ENCODE measurements at regions not wholly inside any gene's neighbourhood (a gene's known extent, or its start where the extent isn't known, plus 50 kb on each side); places are given as distances from the start of the nearest gene placed in this dataset.

DNA sequence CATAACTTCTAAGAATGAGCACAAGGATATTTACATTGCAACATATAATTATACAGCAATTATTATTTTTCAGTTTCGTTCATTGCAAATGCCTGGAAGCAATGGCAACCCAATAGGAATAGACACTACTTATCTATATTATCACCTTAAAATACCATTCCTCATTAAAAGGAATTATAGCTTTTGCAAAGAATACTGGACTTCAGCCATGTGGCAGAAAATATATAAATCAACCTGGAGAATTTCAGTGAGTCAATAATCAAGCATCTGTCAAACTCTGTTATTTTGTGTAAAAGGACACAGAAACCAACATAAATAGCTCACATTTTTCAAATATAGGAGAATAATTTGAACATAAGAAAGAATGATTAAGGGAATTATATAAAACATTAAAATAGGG lies 96.1 kb upstream of the SEMA3C start:
- no peak for DNase-seq (ENCODE audit: low spot score)
- H3K4me3 ChIP-seq = no peak overlapping the region
- H3K27ac ChIP-seq = no peak overlapping the region
- TF ChIP-seq, protein P1, sequence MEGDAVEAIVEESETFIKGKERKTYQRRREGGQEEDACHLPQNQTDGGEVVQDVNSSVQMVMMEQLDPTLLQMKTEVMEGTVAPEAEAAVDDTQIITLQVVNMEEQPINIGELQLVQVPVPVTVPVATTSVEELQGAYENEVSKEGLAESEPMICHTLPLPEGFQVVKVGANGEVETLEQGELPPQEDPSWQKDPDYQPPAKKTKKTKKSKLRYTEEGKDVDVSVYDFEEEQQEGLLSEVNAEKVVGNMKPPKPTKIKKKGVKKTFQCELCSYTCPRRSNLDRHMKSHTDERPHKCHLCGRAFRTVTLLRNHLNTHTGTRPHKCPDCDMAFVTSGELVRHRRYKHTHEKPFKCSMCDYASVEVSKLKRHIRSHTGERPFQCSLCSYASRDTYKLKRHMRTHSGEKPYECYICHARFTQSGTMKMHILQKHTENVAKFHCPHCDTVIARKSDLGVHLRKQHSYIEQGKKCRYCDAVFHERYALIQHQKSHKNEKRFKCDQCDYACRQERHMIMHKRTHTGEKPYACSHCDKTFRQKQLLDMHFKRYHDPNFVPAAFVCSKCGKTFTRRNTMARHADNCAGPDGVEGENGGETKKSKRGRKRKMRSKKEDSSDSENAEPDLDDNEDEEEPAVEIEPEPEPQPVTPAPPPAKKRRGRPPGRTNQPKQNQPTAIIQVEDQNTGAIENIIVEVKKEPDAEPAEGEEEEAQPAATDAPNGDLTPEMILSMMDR (IDR thresholded peaks at IDR 0.05) = no peak

DNA sequence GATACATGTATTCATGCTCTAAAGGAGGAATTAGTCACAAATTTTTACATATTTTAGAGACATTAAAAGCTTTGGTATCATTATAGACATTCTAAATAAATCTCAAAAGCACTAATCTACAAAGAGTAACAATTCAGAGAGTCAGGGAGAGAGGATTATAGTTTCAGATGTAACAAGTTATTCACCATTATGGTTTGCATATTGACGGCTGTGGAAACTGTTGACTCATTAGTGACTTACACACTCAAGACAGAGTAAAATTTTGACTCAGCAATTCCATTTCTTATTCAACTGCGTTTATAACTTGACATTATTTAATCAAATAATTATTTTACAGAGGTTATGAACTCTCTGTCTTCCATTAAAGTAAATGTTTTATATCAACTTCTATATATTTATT lies 95.4 kb upstream of the SEMA3C start:
- no peak for DNase-seq (ENCODE audit: low spot score)

DNA sequence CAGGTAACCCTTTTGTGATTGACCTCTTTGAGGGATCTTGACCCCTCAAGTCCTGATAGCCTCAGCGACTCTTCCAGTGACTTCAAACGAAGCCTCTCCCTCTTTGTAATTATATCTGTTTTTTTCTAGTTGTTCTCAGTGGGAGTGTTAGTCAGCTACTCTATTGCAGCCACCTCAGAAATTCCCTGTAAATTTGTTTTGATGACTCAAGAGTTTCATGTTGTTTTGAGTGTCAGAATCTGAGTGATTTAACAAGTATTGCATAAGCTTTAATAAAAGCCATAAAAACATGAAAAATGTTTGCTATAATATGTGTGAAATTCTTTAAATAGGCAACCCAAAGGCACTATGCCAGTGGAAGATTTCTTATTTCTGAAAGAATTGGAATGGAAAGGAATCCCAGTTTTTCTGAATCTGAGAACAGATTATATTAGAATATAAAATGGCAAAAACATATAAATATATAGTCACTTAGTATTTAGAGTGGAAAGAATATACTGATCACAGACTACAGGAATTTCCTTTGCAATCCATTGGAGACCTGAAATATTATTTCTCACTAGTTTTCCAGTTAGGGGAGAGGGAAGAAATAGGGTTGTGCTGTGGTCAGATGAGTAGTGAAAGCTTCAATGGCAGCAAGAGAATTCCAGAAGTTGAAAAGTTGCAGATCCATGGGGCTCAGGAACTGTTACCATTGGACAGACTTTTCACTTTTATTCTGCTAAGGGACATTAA lies 94.4 kb upstream of the SEMA3C start:
- Histone ChIP-seq H3K27ac (no peak overlapping the region), H3K4me3 (no peak overlapping the region)
- TF ChIP-seq, protein P1 (IDR thresholded peaks at IDR 0.05) = no peak
- DNase-seq (ENCODE audit: low spot score) = no peak

More for the DNA sequence above, 95.4 kb upstream of the SEMA3C start:
- TF ChIP-seq, protein P1 (IDR thresholded peaks at IDR 0.05) = no peak
- Histone ChIP-seq H3K4me3 (no peak overlapping the region), H3K27ac (no peak overlapping the region)

DNA sequence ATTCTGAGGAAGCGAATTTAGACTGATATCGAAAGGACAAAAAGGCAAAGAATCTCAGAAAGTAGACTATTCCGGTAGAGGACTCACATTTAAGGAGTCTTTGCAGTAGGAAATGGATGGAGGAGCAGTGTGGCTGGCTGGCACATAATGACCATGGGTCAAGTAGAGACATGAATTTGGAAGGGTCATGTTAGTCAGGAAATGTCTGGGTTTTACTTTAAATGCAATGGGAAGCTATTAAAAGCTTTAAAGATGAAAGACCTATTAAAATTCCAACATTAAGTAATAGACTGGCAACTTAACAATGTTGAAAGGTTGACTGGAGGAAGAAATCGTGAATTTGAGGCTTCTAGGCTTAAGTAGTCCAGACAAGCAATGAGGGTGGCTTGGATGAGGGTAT lies 90.0 kb upstream of the SEMA3C start:
- TF ChIP-seq, protein P1 (IDR thresholded peaks at IDR 0.05) = no peak
- no peak overlapping the region for H3K27ac ChIP-seq
- no peak overlapping the region for H3K4me3 ChIP-seq
- no peak for DNase-seq (ENCODE audit: low spot score)

DNA sequence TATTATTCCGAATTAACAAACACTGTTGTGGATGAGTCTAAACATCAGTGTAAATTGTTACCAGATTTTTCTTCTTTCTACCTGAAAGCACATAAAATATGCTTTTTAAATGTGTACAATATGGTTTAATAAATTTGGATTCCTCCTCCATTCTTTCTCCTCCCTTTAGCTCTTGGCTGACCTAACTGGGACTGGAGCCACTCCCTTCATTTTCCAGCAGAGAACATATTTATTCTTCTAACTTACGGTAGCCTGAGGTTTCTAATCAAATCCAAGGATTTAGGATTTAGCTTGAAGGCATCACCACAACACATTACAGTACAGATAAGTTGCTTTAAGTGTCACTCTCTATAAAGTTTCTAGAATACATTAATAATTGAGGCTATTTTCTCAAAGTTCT lies 88.2 kb upstream of the SEMA3C start:
- Histone ChIP-seq H3K4me3 (no peak overlapping the region), H3K27ac (no peak overlapping the region)
- TF ChIP-seq, protein P1 (IDR thresholded peaks at IDR 0.05) = no peak
- no peak for DNase-seq (ENCODE audit: low spot score)

DNA sequence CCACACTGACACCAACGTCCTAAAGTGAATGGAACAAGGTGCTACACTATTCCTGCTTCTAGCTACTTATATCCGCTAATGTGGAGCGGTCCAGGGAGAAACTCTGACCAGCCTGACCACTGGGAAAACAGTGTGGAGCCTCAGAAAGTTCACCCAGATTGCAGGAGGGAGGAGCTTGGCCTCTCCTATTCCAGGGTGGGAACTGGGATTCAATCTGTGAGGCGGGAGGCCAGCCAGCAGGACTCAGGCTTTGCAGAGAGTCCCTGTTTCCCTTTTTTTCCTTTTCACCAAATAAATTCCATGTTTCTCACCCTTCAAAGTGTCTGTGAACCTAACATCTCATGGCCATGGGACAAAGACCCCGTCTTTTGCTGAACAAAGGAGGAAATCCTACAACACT lies 86.4 kb upstream of the SEMA3C start:
- Histone ChIP-seq H3K4me3 (no peak overlapping the region), H3K27ac (no peak overlapping the region)
- TF ChIP-seq, protein P1 (IDR thresholded peaks at IDR 0.05) = no peak
- no peak for DNase-seq (ENCODE audit: low spot score)

DNA sequence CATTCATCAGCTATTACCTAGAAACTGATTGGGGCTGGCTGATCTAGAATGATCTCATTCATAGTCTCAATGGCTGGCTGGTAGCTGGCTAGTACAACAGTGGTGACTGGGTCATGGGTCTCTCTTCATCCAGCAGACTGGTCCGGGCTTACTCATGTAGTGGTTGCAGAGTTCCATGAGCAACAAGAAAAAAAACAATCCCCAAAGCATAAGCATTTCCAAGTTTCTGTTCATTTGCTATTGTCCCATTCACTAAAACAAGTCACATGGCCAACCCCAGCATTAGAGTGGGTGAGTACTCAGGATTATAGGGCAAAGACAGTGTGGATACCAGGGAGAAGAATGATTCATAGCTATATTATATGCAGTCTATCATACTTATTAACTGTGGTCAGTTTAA lies 85.2 kb upstream of the SEMA3C start:
- TF ChIP-seq, protein P1 (IDR thresholded peaks at IDR 0.05) = no peak
- no peak for DNase-seq (ENCODE audit: low spot score)
- H3K27ac ChIP-seq = no peak overlapping the region
- H3K4me3 ChIP-seq = no peak overlapping the region

Measured in coronary artery (tissue), 2 donors.